ENCODE measurements at regions not wholly inside any gene's neighbourhood (a gene's known extent, or its start where the extent isn't known, plus 50 kb on each side); places are given as distances from the start of the nearest gene placed in this dataset.
"Not testable (repeated sequence)": the region's sequence is repeated elsewhere in the genome, so short reads cannot be mapped to it uniquely, and the experiment has no call there.

DNA sequence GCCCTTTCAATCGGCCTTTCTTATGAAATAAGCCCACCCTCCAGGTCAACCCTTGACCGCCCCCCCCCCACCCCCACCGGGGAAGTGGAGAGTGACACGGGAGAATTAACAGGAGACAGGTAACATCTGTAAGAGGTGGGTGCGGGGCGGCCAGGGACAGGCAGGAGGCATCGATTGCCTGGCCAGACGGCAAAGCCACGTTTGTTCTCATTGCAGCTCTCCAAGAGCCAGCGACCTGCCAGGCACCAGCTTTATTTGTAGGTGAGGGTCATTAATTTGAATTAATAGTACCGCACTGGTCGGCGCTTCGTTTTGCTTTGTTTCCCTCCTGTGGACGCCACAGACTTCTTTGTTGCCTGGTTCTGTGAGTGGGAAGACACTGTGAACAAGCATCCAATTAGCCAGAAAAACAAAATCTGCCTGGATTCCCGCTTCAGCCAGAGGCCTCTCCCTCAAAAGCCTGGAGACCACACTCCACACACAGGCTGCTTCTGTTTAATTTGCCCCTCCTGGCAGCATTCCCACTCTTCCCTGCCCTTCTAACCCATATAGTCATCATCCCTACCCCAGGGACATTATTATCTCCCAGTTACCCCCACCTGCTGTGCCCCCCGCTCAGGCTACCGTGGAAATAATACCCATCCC lies 104.5 kb upstream of the OPCML start:
- ChIA-PET POLR2A (no interaction called here), CTCF (no interaction called here)
- Histone ChIP-seq H3K27me3 (ENCODE audit: control insufficient read depth in 1 of 2, insufficient read depth in 2 of 2, low read length in 2 of 2) (peaks cover 2 to 3% of the 10 kb centered on the region in 2 experiments), H3K27ac (ENCODE audit: low read depth in 1 of 2, low read length in 2 of 2) (no peak overlapping the region), H3K4me3 (ENCODE audit: low read length) (no peak overlapping the region), H3K9me3 (ENCODE audit: control insufficient read depth in 1 of 2, insufficient read depth in 1 of 2, low read length in 2 of 2) (peaks cover 0 to 7% of the 10 kb centered on the region in 2 experiments), H3K36me3 (ENCODE audit: insufficient read depth, low read length) (no peaks in the 10 kb centered on the region), H3K4me1 (ENCODE audit: insufficient read depth, low read length) (no peaks in the 10 kb centered on the region)
- intact Hi-C loops (cut with DNase I, micrococcal nuclease) = no loop called here
- Mint-ChIP-seq H3K27me3 (peaks cover 4% of the 10 kb centered on the region), H3K36me3 (ENCODE audit: low read depth) (no peaks in the 10 kb centered on the region), H3K4me3 (no peak overlapping the region), H3K4me1 (ENCODE audit: low read depth) (no peaks in the 10 kb centered on the region), H3K27ac (no peak overlapping the region), H3K9me3 (no peaks in the 10 kb centered on the region)
- TF ChIP-seq, protein P1, sequence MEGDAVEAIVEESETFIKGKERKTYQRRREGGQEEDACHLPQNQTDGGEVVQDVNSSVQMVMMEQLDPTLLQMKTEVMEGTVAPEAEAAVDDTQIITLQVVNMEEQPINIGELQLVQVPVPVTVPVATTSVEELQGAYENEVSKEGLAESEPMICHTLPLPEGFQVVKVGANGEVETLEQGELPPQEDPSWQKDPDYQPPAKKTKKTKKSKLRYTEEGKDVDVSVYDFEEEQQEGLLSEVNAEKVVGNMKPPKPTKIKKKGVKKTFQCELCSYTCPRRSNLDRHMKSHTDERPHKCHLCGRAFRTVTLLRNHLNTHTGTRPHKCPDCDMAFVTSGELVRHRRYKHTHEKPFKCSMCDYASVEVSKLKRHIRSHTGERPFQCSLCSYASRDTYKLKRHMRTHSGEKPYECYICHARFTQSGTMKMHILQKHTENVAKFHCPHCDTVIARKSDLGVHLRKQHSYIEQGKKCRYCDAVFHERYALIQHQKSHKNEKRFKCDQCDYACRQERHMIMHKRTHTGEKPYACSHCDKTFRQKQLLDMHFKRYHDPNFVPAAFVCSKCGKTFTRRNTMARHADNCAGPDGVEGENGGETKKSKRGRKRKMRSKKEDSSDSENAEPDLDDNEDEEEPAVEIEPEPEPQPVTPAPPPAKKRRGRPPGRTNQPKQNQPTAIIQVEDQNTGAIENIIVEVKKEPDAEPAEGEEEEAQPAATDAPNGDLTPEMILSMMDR (IDR thresholded peaks at IDR 0.05) = no peak
- ATAC-seq (ENCODE audit: poor library complexity) (no peak), DNase-seq (no peak)

DNA sequence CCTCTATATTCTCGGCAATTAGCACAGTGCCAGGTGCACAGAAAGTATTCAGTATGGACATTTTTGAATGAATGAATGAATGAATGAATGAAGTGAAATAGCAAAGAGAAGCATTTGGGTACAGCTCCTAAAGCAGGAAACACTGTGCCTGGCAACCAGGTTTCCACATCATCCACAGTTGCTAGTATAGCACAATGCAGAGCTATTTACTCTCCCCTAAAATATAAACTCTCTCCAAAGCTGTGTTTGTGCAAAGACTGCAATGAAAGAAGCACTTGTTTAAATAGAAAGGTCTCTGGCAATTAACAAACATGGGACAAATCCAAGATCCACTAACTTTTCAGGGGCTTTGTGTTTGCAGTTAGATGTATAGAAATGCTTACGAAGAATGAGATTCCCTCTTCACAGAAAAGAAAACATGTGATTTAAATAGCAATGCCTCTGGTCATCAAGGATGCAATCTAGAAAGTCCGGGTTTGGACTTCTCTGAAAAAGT lies 103.0 kb upstream of the OPCML start:
- intact Hi-C loops (cut with DNase I, micrococcal nuclease) = no loop called here
- CTCF ChIA-PET = no interaction called here
- peaks cover 2 to 3% of the 10 kb centered on the region in 2 experiments for H3K27me3 ChIP-seq (ENCODE audit: control insufficient read depth in 1 of 2, insufficient read depth in 2 of 2, low read length in 2 of 2)
- Mint-ChIP-seq H3K27me3 (peaks cover 4% of the 10 kb centered on the region), H3K4me3 (no peak overlapping the region), H3K27ac (no peak overlapping the region), H3K36me3 (ENCODE audit: low read depth) (no peaks in the 10 kb centered on the region), H3K4me1 (ENCODE audit: low read depth) (no peaks in the 10 kb centered on the region), H3K9me3 (no peaks in the 10 kb centered on the region)
- POLR2A ChIA-PET = no interaction called here
- peaks cover 0 to 7% of the 10 kb centered on the region in 2 experiments for H3K9me3 ChIP-seq (ENCODE audit: control insufficient read depth in 1 of 2, insufficient read depth in 1 of 2, low read length in 2 of 2)
- TF ChIP-seq, protein P1 (IDR thresholded peaks at IDR 0.05) = no peak
- ATAC-seq (ENCODE audit: poor library complexity) (no peak), DNase-seq (no peak)
- no peak overlapping the region for H3K4me3 ChIP-seq (ENCODE audit: low read length)
- no peak overlapping the region for H3K27ac ChIP-seq (ENCODE audit: low read depth in 1 of 2, low read length in 2 of 2)
- H3K4me1 ChIP-seq (ENCODE audit: insufficient read depth, low read length) = no peaks in the 10 kb centered on the region
- H3K36me3 ChIP-seq (ENCODE audit: insufficient read depth, low read length) = no peaks in the 10 kb centered on the region

DNA sequence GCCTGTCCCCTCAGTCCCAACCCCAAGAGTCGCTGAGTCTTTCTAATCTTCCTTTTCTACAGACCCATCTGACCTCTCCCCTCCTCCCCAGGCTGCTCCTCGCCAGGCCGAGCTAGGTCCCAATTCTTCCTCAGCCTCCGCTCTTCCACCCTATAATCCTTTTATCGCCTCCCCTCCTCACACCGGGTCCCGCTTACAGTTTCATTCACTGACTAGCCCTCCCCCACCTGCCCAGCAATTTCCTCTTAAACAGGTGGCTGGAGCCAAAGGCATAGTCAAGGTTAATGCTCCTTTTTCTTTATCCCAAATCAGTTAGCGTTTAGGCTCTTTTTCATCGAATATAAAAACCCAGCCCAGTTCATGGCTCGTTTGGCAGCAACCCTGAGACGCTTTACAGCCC lies 96.1 kb upstream of the OPCML start:
- not testable (repeated sequence) for ATAC-seq (ENCODE audit: poor library complexity); H3K9me3 ChIP-seq (ENCODE audit: control insufficient read depth in 1 of 2, insufficient read depth in 1 of 2, low read length in 2 of 2)

DNA sequence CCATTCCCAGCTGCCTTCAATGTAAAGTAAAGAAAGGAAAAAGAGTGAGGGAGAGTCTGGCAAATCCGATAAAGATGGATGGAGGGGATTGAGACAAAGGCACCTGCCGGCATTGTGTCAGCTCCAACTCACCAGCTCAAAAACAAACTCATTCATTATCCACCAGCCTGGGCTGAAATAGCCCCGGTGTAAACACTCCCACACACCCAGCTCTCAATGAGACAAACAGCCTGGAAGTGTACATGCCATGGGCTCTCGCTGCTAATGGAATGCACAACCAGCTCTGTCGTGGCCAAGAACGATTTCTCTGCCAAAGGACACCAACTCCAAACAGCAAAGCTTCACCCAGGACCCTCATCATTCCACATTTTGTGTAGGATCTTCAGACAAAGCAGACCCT lies 89.3 kb upstream of the OPCML start:
- H3K4me3 ChIP-seq (ENCODE audit: low read length) = no peak overlapping the region
- H3K9me3 ChIP-seq (ENCODE audit: control insufficient read depth in 1 of 2, insufficient read depth in 1 of 2, low read length in 2 of 2) = peaks cover 0 to 12% of the 10 kb centered on the region in 2 experiments
- peaks cover 3% of the 10 kb centered on the region for H3K9me3 Mint-ChIP-seq
- H3K4me1 ChIP-seq (ENCODE audit: insufficient read depth, low read length) = no peaks in the 10 kb centered on the region
- H3K27me3 ChIP-seq (ENCODE audit: control insufficient read depth in 1 of 2, insufficient read depth in 2 of 2, low read length in 2 of 2) = no peaks in the 10 kb centered on the region
- H3K27me3 Mint-ChIP-seq = no peaks in the 10 kb centered on the region
- H3K36me3 Mint-ChIP-seq (ENCODE audit: low read depth) = no peaks in the 10 kb centered on the region
- no peaks in the 10 kb centered on the region for H3K4me1 Mint-ChIP-seq (ENCODE audit: low read depth)
- intact Hi-C loops (cut with DNase I, micrococcal nuclease) = no loop called here
- ChIA-PET POLR2A (no interaction called here), CTCF (no interaction called here)
- ATAC-seq (ENCODE audit: poor library complexity) (no peak), DNase-seq (no peak)
- no peak overlapping the region for H3K27ac Mint-ChIP-seq
- H3K4me3 Mint-ChIP-seq = no peak overlapping the region
- TF ChIP-seq, protein P1 (IDR thresholded peaks at IDR 0.05) = no peak
- no peak overlapping the region for H3K27ac ChIP-seq (ENCODE audit: low read depth in 1 of 2, low read length in 2 of 2)
- no peaks in the 10 kb centered on the region for H3K36me3 ChIP-seq (ENCODE audit: insufficient read depth, low read length)

More for the DNA sequence above, 96.1 kb upstream of the OPCML start:
- POLR2A ChIA-PET; H3K4me1 Mint-ChIP-seq (ENCODE audit: low read depth); intact Hi-C loops (cut with DNase I, micrococcal nuclease); H3K27ac Mint-ChIP-seq; H3K4me3 Mint-ChIP-seq; CTCF ChIA-PET; H3K36me3 Mint-ChIP-seq (ENCODE audit: low read depth); DNase-seq; H3K27me3 Mint-ChIP-seq; H3K4me1 ChIP-seq (ENCODE audit: insufficient read depth, low read length); H3K27ac ChIP-seq (ENCODE audit: low read depth in 1 of 2, low read length in 2 of 2); H3K9me3 Mint-ChIP-seq; H3K27me3 ChIP-seq (ENCODE audit: control insufficient read depth in 1 of 2, insufficient read depth in 2 of 2, low read length in 2 of 2); H3K4me3 ChIP-seq (ENCODE audit: low read length); H3K36me3 ChIP-seq (ENCODE audit: insufficient read depth, low read length): not testable (repeated sequence)
